IMR-90 (cell line): ENCODE measurements at regions not wholly inside any gene's neighbourhood (a gene's known extent, or its start where the extent isn't known, plus 50 kb on each side); places are given as distances from the start of the nearest gene placed in this dataset.

Experiments used
- ATAC-seq: fragments of 200-7000 bp; cut with Tn5 transposase; 2 replicates; pipeline ENCODE4 v1.9.1; 2020; ENCODE audit warnings: low read depth, mild to moderate bottlenecking, moderate library complexity
- BruUV-seq: library from RNA; stranded (reverse); fragments of 400-500 nt; replicated peaks from 2 replicates; lab custom pipeline; 2021; lab: Mats Ljungman, UMichigan
- CTCF ChIA-PET: fragments of 300-600 bp; formaldehyde crosslinking; extraction: SDS; loops from one replicate; lab custom pipeline; 2021; ENCODE audit warnings: antibody characterized with exemption; lab: Yijun Ruan, JAX
- POLR2A ChIA-PET: fragments of 300-600 bp; sonication (Branson Sonifier 250); formaldehyde crosslinking; loops from one replicate; lab custom pipeline; 2022; ENCODE audit warnings: antibody characterized with exemption; ENCODE audit not compliant: unreplicated experiment; lab: Charles Lee
- DNase-seq: peaks from one replicate; pipeline ENCODE4 v3.0.0; 2013
- H2AFZ ChIP-seq: replicated peaks from 2 replicates; pipeline ENCODE3; 2013; ENCODE audit warnings: low read length, mild to moderate bottlenecking; ENCODE audit not compliant: poor library complexity
- H2AK5ac ChIP-seq: 2 replicates; pipeline ENCODE4 v1.6.1; 2013; ENCODE audit warnings: low read depth, low read length, inconsistent platforms
- H2AK9ac ChIP-seq: replicated peaks from 2 replicates; pipeline ENCODE3; 2013; ENCODE audit warnings: mild to moderate bottlenecking, low read depth, low read length, moderate library complexity; ENCODE audit not compliant: poor library complexity
- H2BK120ac ChIP-seq: 2 replicates; pipeline ENCODE4 v1.6.1; 2013; ENCODE audit warnings: low read depth, low read length, inconsistent platforms
- H2BK15ac ChIP-seq: 3 replicates; pipeline ENCODE4 v1.6.1; 2013; ENCODE audit warnings: low read depth, low read length, inconsistent platforms
- H2BK20ac ChIP-seq: 2 replicates; pipeline ENCODE4 v1.6.1; 2013; ENCODE audit warnings: low read depth, mild to moderate bottlenecking, inconsistent platforms, low read length, moderate library complexity
- H2BK5ac ChIP-seq: 2 replicates; pipeline ENCODE4 v1.6.1; 2013; ENCODE audit warnings: mild to moderate bottlenecking, low read depth, low read length, inconsistent platforms; ENCODE audit not compliant: poor library complexity, severe bottlenecking
- H3K14ac ChIP-seq: replicated peaks from 2 replicates; pipeline ENCODE4 v1.6.1; 2013; ENCODE audit warnings: low read depth, low read length, inconsistent platforms
- H3K18ac ChIP-seq: 2 replicates; pipeline ENCODE4 v1.6.1; 2013; ENCODE audit warnings: low read depth, low read length, control low read depth
- H3K23ac ChIP-seq: 2 replicates; pipeline ENCODE4 v1.6.1; 2013; ENCODE audit warnings: low read depth, low read length, inconsistent platforms
- H3K27ac ChIP-seq: 2 replicates; pipeline ENCODE4 v1.5.1; 2013; ENCODE audit warnings: mild to moderate bottlenecking, control low read depth, low read length; ENCODE audit not compliant: insufficient read depth
- H3K27me3 ChIP-seq: 2 replicates; pipeline ENCODE4 v1.6.1; 2013; ENCODE audit warnings: low read length; ENCODE audit not compliant: control insufficient read depth, insufficient read depth
- H3K36me3 ChIP-seq: 2 replicates; pipeline ENCODE4 v1.6.1; 2013; ENCODE audit warnings: low read length, mixed read lengths; ENCODE audit not compliant: control insufficient read depth, insufficient read depth
- H3K4ac ChIP-seq: 2 replicates; pipeline ENCODE4 v1.6.1; 2013; ENCODE audit warnings: low read depth, low read length, inconsistent platforms
- H3K4me1 ChIP-seq: 2 replicates; pipeline ENCODE4 v1.6.1; 2013; ENCODE audit warnings: low read length, mixed read lengths; ENCODE audit not compliant: control insufficient read depth, insufficient read depth
- H3K4me2 ChIP-seq: 2 replicates; pipeline ENCODE4 v1.6.1; 2013; ENCODE audit warnings: low read depth, mild to moderate bottlenecking, control low read depth, low read length, moderate library complexity
- H3K4me3 ChIP-seq: 2 replicates; pipeline ENCODE4 v1.5.1; 2013; ENCODE audit warnings: low read depth, mild to moderate bottlenecking, control low read depth, low read length, moderate library complexity; ENCODE audit not compliant: insufficient read depth
- H3K56ac ChIP-seq: 2 replicates; pipeline ENCODE4 v1.6.1; 2013; ENCODE audit warnings: low read length, inconsistent platforms; ENCODE audit not compliant: insufficient read depth; ENCODE audit errors: extremely low read depth
- H3K79me1 ChIP-seq, 2 experiments: 2 replicates each; pipeline ENCODE4 v1.6.1; 2013; ENCODE audit warnings: low read length in 2 of 2, inconsistent platforms in 1 of 2, low read depth in 1 of 2
- H3K9ac ChIP-seq: 2 replicates; pipeline ENCODE4 v1.6.1; 2013; ENCODE audit warnings: low read depth, low read length, control low read depth
- H3K9me1 ChIP-seq: 2 replicates; pipeline ENCODE4 v1.6.1; 2013; ENCODE audit warnings: low read length, inconsistent platforms; ENCODE audit not compliant: insufficient read depth
- H3K9me3 ChIP-seq: 2 replicates; pipeline ENCODE4 v1.6.1; 2013; ENCODE audit warnings: low read length; ENCODE audit not compliant: control insufficient read depth, insufficient read depth
- H4K20me1 ChIP-seq: 2 replicates; pipeline ENCODE4 v1.6.1; 2013; ENCODE audit warnings: low read length, inconsistent platforms; ENCODE audit not compliant: insufficient read depth
- H4K5ac ChIP-seq: 2 replicates; pipeline ENCODE4 v1.6.1; 2013; ENCODE audit warnings: mild to moderate bottlenecking, low read depth, low read length, control low read depth
- H4K8ac ChIP-seq, 2 experiments: 2 replicates each; pipeline ENCODE4 v1.6.1; 2013; ENCODE audit warnings: low read depth in 2 of 2, low read length in 2 of 2, control low read depth in 1 of 2, inconsistent platforms in 1 of 2
- H4K91ac ChIP-seq: 2 replicates; pipeline ENCODE4 v1.6.1; 2013; ENCODE audit warnings: low read depth, low read length, inconsistent platforms; ENCODE audit not compliant: insufficient read depth
- BHLHE40 ChIP-seq: fragments of 150-350 bp; IDR thresholded peaks from 2 replicates; pipeline ENCODE4 v1.6.1; 2016; ENCODE audit warnings: mild to moderate bottlenecking, low read depth, low read length
- CEBPB ChIP-seq: IDR thresholded peaks from 2 replicates; pipeline ENCODE4 v1.6.1; 2012; ENCODE audit warnings: low read depth, low read length, improper control_type of control experiment
- FOS ChIP-seq: fragments of 150-350 bp; IDR thresholded peaks from 2 replicates; pipeline ENCODE4 v1.6.1; 2016; ENCODE audit warnings: low read depth, low read length
- MAFK ChIP-seq: IDR thresholded peaks from 2 replicates; pipeline ENCODE4 v1.6.1; 2012; ENCODE audit warnings: low read depth, low read length, improper control_type of control experiment
- MAZ ChIP-seq: IDR thresholded peaks from 2 replicates; pipeline ENCODE4 v1.6.1; 2012; ENCODE audit warnings: low read depth, mild to moderate bottlenecking, low read length, improper control_type of control experiment, moderate library complexity, borderline replicate concordance
- RAD21 ChIP-seq: IDR thresholded peaks from 2 replicates; pipeline ENCODE4 v1.6.1; 2012; ENCODE audit warnings: low read length, improper control_type of control experiment
- SMC3 ChIP-seq: fragments of 150-350 bp; IDR thresholded peaks from 2 replicates; pipeline ENCODE4 v1.6.1; 2016; ENCODE audit warnings: low read depth, mild to moderate bottlenecking, antibody characterized with exemption, low read length, moderate library complexity
- USF2 ChIP-seq: fragments of 150-350 bp; IDR thresholded peaks from 2 replicates; pipeline ENCODE4 v1.6.1; 2017; ENCODE audit warnings: mild to moderate bottlenecking, antibody characterized with exemption, low read length, low read depth
- WGBS, 2 experiments: methylation state at CpG; one replicate each; pipeline versions ENCODE4 v1.1.5 to v1.1.7; 2013; ENCODE audit warnings: missing lambda C conversion rate in 2 of 2; ENCODE audit not compliant: insufficient read length in 1 of 2; ENCODE audit errors: extremely low coverage in 2 of 2; 5-methylcytosine and 5-hydroxymethylcytosine counted together
- dilution Hi-C: fragments of 300-500 bp; cut with HindIII; formaldehyde crosslinking; loops from one replicate; pipeline ENCODE4 v1.14.3; 2018; ENCODE audit warnings: low sequenced_read_pairs; ENCODE audit not compliant: unreplicated experiment
- in situ Hi-C: fragments of 300-500 bp; cut with MboI; formaldehyde crosslinking; loops from 3 replicates; pipeline ENCODE4 v1.14.3; 2019; ENCODE audit warnings: low sequenced_read_pairs, inconsistent platforms, mixed read lengths
- intact Hi-C: fragments of 100-400 bp; cut with micrococcal nuclease; formaldehyde crosslinking; loops from 2 replicates; pipeline ENCODE4 v1.10.0; 2022

GRCh38 chr2:100733391-100734187 lies 86.3 kb upstream of the NPAS2 start:
- Histone ChIP-seq H2AK5ac (peak overlapping the region; percentile 70), H2BK5ac (peak overlapping the region; percentile 6), H3K4me3 (no peak overlapping the region), H2BK120ac (peak overlapping the region; percentile 74), H3K56ac (no peak overlapping the region; the same call in 1 of the 2 replicates), H3K14ac (peak overlapping the region; percentile 76), H3K9ac (no peak overlapping the region), H3K27me3 (no peaks in the 10 kb centered on the region), H3K79me1 (no peaks in the 10 kb centered on the region), H2AFZ (peak overlapping the region; percentile 85), H3K4me2 (peak overlapping the region; percentile 23), H3K4ac (peak overlapping the region; percentile 68), H4K5ac (peak overlapping the region; percentile 24), H3K18ac (peak overlapping the region; percentile 15; the same call in 1 of the 2 replicates), H3K23ac (0 out of 2 replicates have a peak overlapping the region, but pooled peaks have one; percentile 13), H4K20me1 (no peaks in the 10 kb centered on the region), H3K9me3 (no peaks in the 10 kb centered on the region), H3K27ac (peak overlapping the region; percentile 26), H3K36me3 (no peaks in the 10 kb centered on the region), H2BK20ac (peak overlapping the region; percentile 68; the same call in 1 of the 2 replicates), H2AK9ac (peak overlapping the region; percentile 46), H2BK15ac (peak overlapping the region; percentile 31; the same call in 1 of the 3 replicates), H4K8ac (peak overlapping the region in 1 of 2 experiments; percentile 68; a peak in 2 of 4 replicates), H3K4me1 (peaks cover 12% of the 10 kb centered on the region), H4K91ac (peak overlapping the region; percentile 36; the same call in 1 of the 2 replicates), H3K9me1 (0 out of 2 replicates have a peak, but pooled peaks cover 9% of the 10 kb centered on the region)
- ATAC-seq, result peak; percentile 74
- peak; percentile 75 for DNase-seq
- BruUV-seq, result no TSS peak
- TF ChIP-seq RAD21, result 0 out of 2 replicates have a peak, but pooled peaks have one; percentile 3
- peak; percentile 60; the same call in 1 of the 2 replicates for TF ChIP-seq BHLHE40
- TF ChIP-seq USF2, result peak; percentile 45; the same call in 1 of the 2 replicates
- no peak; the same call in 1 of the 2 replicates for TF ChIP-seq SMC3
- TF ChIP-seq FOS, result peak; percentile 64
- TF ChIP-seq CEBPB, result peak; percentile 79
- peak; percentile 88 for TF ChIP-seq MAZ
- TF ChIP-seq MAFK, result no peak
- in situ Hi-C loops (loop anchor here (5.0 kb wide), 2 partner anchors 79 to 259 kb away; no protein-coding TSS in a partner anchor), intact Hi-C loops (loop anchor here (1.0 to 5.0 kb wide), 2 partner anchors 9 to 269 kb away; partner anchors contain the start of gene RPL31), dilution Hi-C loops (no loop called here)
- ChIA-PET CTCF (no interaction called here), POLR2A (no interaction called here)
- WGBS, 2 experiments, result no CpG with 5 or more reads among the region's 11 CpGs
